ENCODE measurements at regions not wholly inside any gene's neighbourhood (a gene's known extent, or its start where the extent isn't known, plus 50 kb on each side); places are given as distances from the start of the nearest gene placed in this dataset.

DNA sequence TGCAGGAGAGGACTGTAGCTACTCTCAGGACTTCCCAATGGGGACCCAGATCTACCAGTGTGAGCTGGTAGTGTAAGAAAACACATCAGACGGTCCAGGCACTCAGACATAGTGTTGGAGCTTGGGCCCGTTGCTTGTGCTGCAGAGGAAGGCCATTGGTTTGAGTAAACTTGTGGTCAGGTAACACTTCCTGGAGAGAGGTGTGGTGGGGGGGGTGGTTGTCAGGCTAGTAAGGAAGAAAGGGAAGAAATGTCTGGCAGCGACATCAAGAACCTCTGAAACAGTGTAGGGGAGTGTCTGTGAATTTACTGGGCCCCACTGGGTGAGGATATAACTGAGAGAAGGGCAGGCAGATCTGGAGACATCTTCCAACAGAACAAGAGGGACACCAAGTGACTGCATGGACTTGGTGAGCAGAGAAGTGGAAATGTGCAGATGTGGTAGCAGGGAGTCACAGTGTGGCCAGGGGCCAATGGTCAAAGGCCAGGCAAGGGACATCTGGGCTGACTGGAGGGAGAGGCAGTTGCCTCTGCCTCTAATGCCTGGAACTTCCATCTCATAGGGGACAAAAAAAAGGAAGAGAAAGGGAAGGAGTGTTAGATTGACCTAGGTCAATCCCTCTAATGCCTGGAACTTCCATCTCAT is 63.7 kb upstream of the MRPS22 start:
- no peak overlapping the region for H3K27ac ChIP-seq
- no peaks in the 10 kb centered on the region for H3K36me3 ChIP-seq
- no peaks in the 10 kb centered on the region for H3K9me3 ChIP-seq
- no peak overlapping the region for H3K4me3 ChIP-seq (ENCODE audit: low read depth in 1 of 2, low read length in 1 of 2)
- H3K27me3 ChIP-seq: peaks cover 12% of the 10 kb centered on the region
- H3K4me1 ChIP-seq (ENCODE audit: control insufficient read depth in 1 of 2, insufficient read depth in 1 of 2, low read depth in 1 of 2, low read length in 1 of 2): peaks cover 0 to 16% of the 10 kb centered on the region in 2 experiments
- TF ChIP-seq, protein P1, sequence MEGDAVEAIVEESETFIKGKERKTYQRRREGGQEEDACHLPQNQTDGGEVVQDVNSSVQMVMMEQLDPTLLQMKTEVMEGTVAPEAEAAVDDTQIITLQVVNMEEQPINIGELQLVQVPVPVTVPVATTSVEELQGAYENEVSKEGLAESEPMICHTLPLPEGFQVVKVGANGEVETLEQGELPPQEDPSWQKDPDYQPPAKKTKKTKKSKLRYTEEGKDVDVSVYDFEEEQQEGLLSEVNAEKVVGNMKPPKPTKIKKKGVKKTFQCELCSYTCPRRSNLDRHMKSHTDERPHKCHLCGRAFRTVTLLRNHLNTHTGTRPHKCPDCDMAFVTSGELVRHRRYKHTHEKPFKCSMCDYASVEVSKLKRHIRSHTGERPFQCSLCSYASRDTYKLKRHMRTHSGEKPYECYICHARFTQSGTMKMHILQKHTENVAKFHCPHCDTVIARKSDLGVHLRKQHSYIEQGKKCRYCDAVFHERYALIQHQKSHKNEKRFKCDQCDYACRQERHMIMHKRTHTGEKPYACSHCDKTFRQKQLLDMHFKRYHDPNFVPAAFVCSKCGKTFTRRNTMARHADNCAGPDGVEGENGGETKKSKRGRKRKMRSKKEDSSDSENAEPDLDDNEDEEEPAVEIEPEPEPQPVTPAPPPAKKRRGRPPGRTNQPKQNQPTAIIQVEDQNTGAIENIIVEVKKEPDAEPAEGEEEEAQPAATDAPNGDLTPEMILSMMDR (IDR thresholded peaks at IDR 0.05): no peak

DNA sequence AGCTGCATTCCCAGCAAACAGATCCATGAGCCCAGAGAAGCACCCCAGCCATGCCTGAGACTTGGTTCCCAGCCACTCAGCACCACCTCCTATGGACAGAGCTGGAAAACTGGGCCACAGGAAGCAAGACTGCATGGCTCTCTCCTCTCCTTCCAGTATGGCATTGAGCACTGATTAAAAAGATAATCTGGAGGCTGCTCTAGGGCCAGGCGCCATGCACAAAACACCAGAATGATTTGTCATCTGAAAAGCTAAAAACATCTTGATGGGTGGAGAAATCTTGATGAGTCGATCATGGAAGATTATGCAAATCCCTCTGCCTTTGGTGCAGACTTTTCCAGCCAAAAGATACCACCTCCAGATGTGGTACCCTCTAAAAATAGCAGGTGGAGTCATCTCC is 62.7 kb upstream of the MRPS22 start:
- H3K27me3 ChIP-seq: peaks cover 7% of the 10 kb centered on the region
- H3K4me3 ChIP-seq (ENCODE audit: low read depth in 1 of 2, low read length in 1 of 2): no peak overlapping the region
- TF ChIP-seq, protein P1 (IDR thresholded peaks at IDR 0.05): no peak
- H3K36me3 ChIP-seq: no peaks in the 10 kb centered on the region
- peaks cover 0 to 16% of the 10 kb centered on the region in 2 experiments for H3K4me1 ChIP-seq (ENCODE audit: control insufficient read depth in 1 of 2, insufficient read depth in 1 of 2, low read depth in 1 of 2, low read length in 1 of 2)
- no peaks in the 10 kb centered on the region for H3K9me3 ChIP-seq
- H3K27ac ChIP-seq: no peak overlapping the region

DNA sequence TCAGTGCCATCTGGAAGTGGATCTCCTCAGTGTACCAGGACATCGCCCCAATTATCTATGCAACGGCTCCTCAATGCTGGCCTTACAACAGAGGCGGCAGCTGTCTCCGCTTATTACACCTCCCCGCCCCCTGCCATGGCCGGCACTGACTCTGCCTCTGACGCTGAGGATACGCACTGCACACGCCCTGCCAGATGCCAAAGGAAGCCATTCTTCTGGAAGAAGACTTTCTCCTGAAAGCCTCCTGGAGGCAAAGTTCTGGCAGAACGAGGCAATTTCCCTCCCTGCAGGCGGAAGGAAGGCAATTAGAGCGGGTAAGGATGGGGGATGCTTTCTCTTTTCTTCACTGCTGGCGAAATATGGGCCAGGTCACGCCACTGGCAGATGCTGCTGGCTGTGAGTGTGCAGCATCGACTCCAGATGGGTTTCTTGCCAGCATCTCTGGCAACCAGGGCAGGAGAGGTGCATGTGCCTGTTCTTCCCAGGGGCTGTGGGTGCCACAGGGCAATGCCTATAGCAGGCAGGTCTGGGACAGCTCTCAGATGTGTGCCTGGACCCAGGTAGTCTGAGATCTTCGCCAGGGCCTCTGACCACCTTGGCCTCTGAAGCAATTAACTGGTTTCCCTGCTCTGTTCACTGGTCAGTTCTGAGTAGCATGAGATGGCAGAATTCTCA is 62.2 kb upstream of the MRPS22 start:
- Histone ChIP-seq H3K4me1 (ENCODE audit: control insufficient read depth in 1 of 2, insufficient read depth in 1 of 2, low read depth in 1 of 2, low read length in 1 of 2) (peaks cover 0 to 16% of the 10 kb centered on the region in 2 experiments), H3K4me3 (ENCODE audit: low read depth in 1 of 2, low read length in 1 of 2) (no peak overlapping the region), H3K27ac (no peak overlapping the region), H3K27me3 (peaks cover 7% of the 10 kb centered on the region), H3K36me3 (no peaks in the 10 kb centered on the region), H3K9me3 (no peaks in the 10 kb centered on the region)
- TF ChIP-seq, protein P1 (IDR thresholded peaks at IDR 0.05): no peak

DNA sequence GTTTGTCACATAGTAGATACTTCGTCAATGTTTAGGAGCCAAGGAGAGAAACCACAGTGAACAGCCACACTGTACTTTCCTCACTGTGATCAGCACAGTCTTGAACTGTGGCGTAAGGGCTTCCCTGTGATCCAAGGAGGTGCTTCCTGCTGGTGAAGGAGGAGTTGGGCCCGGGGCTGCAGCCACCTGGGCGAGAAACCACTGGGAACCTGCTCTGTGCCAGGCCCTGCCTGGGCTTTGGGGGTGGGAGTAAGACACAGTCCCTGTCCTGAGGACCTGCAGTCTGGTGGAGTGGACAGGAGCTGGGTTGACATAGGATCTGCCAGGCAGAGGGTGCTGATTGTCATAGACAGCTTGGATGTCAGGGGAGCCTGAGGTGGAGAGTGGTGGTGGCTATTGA is 60.5 kb upstream of the MRPS22 start:
- no peak overlapping the region for H3K27ac ChIP-seq
- peaks cover 4% of the 10 kb centered on the region for H3K27me3 ChIP-seq
- H3K4me1 ChIP-seq (ENCODE audit: control insufficient read depth in 1 of 2, insufficient read depth in 1 of 2, low read depth in 1 of 2, low read length in 1 of 2): peaks cover 0 to 16% of the 10 kb centered on the region in 2 experiments
- no peak overlapping the region for H3K4me3 ChIP-seq (ENCODE audit: low read depth in 1 of 2, low read length in 1 of 2)
- no peaks in the 10 kb centered on the region for H3K36me3 ChIP-seq
- TF ChIP-seq, protein P1 (IDR thresholded peaks at IDR 0.05): no peak
- no peaks in the 10 kb centered on the region for H3K9me3 ChIP-seq

DNA sequence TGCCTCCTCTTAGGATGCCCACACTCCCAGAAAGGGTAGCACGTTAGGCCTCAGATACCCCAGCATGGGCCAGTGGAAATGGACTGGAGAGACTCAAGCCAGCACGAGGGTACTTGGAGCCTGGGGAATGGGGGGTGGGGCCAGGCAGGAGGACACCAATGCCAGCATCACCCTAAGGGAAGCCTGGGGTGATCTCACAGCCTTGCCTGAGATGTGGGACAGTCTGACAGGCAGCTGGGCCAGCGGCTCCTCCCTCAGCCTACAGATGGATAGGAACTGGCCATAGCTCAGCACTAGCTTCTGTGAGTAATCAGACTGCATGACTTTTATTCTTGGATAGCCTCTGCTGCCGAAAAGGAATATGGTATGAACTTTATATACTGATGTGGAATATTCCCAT is 59.6 kb upstream of the MRPS22 start:
- no peaks in the 10 kb centered on the region for H3K9me3 ChIP-seq
- peaks cover 4% of the 10 kb centered on the region for H3K27me3 ChIP-seq
- no peak overlapping the region for H3K4me3 ChIP-seq (ENCODE audit: low read depth in 1 of 2, low read length in 1 of 2)
- TF ChIP-seq, protein P1 (IDR thresholded peaks at IDR 0.05): no peak
- H3K27ac ChIP-seq: no peak overlapping the region
- H3K4me1 ChIP-seq (ENCODE audit: control insufficient read depth in 1 of 2, insufficient read depth in 1 of 2, low read depth in 1 of 2, low read length in 1 of 2): peaks cover 0 to 16% of the 10 kb centered on the region in 2 experiments
- H3K36me3 ChIP-seq: no peaks in the 10 kb centered on the region

All from neutrophil (primary cell).